NT2/D1 (cell line): ENCODE measurements at regions not wholly inside any gene's neighbourhood (a gene's known extent, or its start where the extent isn't known, plus 50 kb on each side); places are given as distances from the start of the nearest gene placed in this dataset.

ENCODE experiments used
- DNase-seq: peaks from one replicate; pipeline ENCODE4 v3.0.0-alpha.2; 2011; ENCODE audit warnings: low read depth, low spot score
- H3K27me3 ChIP-seq: 2 replicates; pipeline ENCODE4 v1.6.0; 2011; ENCODE audit warnings: mild to moderate bottlenecking; ENCODE audit not compliant: insufficient read length, insufficient read depth
- H3K36me3 ChIP-seq: 2 replicates; pipeline ENCODE4 v1.6.1; 2011; ENCODE audit warnings: mild to moderate bottlenecking, low read length, mixed read lengths; ENCODE audit not compliant: insufficient read depth, insufficient read length
- H3K4me1 ChIP-seq: 2 replicates; pipeline ENCODE4 v1.5.1; 2011; ENCODE audit not compliant: insufficient read depth, insufficient read length
- H3K4me3 ChIP-seq: 2 replicates; pipeline ENCODE4 v1.5.1; 2011; ENCODE audit warnings: low read depth; ENCODE audit not compliant: insufficient read length
- H3K9ac ChIP-seq: 2 replicates; pipeline ENCODE4 v1.6.0; 2011; ENCODE audit warnings: low read depth; ENCODE audit not compliant: insufficient read length
- H3K9me3 ChIP-seq: 2 replicates; pipeline ENCODE4 v1.5.1; 2011; ENCODE audit warnings: mild to moderate bottlenecking, low read length; ENCODE audit not compliant: insufficient read depth
- SUZ12 ChIP-seq: IDR thresholded peaks from 2 replicates; pipeline ENCODE4 v1.6.1; 2011; ENCODE audit not compliant: insufficient read length, insufficient read depth; ENCODE audit errors: extremely low read depth
- YY1 ChIP-seq: IDR thresholded peaks from 2 replicates; pipeline ENCODE4 v1.6.1; 2011; ENCODE audit not compliant: insufficient read length, insufficient read depth
- ZNF274 ChIP-seq: IDR thresholded peaks from 2 replicates; pipeline ENCODE4 v1.6.1; 2011; ENCODE audit warnings: mild to moderate bottlenecking, low read depth, low read length

DNA sequence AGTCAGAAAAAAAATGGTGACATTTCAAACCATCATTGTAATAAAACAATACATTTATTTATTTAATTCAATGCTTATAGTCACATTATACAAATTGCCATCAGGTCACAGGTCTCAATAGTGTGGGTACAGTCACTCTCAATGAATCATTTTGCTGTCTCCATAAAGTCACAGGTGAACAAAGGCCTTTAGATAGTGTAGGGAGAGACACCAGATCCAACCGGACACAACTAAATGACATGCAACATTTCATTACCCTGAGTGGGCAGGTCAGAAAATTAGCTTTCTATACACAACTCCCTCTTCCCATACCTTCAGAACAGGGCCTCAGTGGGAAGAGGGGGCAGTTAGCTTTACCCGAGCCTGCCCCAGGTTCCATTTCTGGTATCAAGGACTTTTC, 63.2 kb downstream of the STYXL2 start:
- Histone ChIP-seq H3K9me3 (peaks cover 6% of the 10 kb centered on the region; the same call in 1 of the 2 replicates), H3K9ac (no peak overlapping the region), H3K4me3 (no peak overlapping the region), H3K4me1 (peaks cover 10% of the 10 kb centered on the region), H3K36me3 (peaks cover 45% of the 10 kb centered on the region), H3K27me3 (no peaks in the 10 kb centered on the region)
- TF ChIP-seq YY1 (no peak), ZNF274 (no peak)
- no peak for DNase-seq

DNA sequence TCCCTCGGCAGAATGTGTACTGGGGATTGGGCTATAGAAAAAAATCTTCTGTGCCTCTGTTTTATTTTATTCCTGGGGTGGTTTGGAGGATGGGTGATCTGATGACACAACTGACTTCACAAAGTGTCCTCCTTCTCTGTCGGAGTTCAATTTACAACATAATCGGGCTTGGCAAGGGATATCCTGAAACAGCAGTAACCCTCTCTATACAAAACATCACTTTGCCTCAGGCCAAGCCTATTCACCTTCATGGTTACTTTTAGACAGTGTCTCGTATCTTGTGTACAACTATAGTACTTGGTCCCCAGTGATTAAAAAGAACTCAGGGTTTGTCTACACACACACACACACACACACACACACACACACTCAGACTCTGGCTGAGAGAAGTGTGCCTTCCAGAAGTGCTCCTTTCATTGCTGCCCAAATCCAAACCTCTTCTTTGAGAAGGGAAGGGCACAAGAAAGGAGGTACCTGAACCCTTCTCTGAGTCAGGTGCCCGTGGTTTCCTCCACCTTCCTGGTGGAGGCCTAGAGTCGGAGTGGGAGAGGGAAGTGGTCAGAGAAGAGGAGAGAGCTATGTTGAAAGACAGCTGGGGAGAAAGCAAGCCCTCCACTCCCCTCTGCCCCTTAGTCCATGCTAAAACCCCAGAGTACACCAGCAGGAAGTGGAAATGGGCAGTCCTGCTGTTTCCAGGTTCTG, 62.4 kb upstream of the POU2F1 start:
- DNase-seq, result no peak
- TF ChIP-seq YY1, result no peak
- no peak for TF ChIP-seq ZNF274
- no peak for TF ChIP-seq SUZ12
- H3K9ac ChIP-seq, result peak overlapping the region; percentile 6
- H3K4me1 ChIP-seq, result peaks cover 14% of the 10 kb centered on the region
- peaks cover 6% of the 10 kb centered on the region; the same call in 1 of the 2 replicates for H3K9me3 ChIP-seq
- H3K27me3 ChIP-seq, result no peaks in the 10 kb centered on the region
- H3K36me3 ChIP-seq, result peaks cover 51% of the 10 kb centered on the region
- no peak overlapping the region for H3K4me3 ChIP-seq

DNA sequence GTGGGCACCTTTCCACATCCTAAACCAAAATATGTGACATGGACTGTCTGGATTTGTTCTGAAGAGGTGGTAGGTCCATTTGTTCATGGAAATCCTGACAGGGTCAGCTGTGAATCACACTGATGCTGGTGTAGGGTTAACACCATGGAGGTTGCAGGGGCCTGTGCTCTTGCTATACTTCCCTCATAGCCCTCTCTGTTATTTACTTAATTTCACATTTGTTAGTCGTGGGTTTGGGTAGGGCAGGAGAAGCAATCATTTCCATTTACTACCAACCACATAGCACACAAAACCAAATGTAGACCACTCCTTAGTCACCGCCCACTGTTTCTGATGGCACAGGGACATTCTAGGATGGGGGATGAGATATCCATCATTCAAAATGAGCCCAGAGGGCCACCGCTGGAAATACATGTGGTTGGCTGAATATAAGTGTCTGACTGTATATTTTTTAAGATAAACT, 61.8 kb upstream of the POU2F1 start:
- Histone ChIP-seq H3K36me3 (peaks cover 48% of the 10 kb centered on the region), H3K4me1 (peaks cover 14% of the 10 kb centered on the region), H3K9me3 (peaks cover 6% of the 10 kb centered on the region; the same call in 1 of the 2 replicates), H3K4me3 (no peak overlapping the region), H3K27me3 (no peaks in the 10 kb centered on the region), H3K9ac (no peak overlapping the region)
- DNase-seq, result no peak
- TF ChIP-seq YY1 (no peak), ZNF274 (no peak), SUZ12 (no peak)

DNA sequence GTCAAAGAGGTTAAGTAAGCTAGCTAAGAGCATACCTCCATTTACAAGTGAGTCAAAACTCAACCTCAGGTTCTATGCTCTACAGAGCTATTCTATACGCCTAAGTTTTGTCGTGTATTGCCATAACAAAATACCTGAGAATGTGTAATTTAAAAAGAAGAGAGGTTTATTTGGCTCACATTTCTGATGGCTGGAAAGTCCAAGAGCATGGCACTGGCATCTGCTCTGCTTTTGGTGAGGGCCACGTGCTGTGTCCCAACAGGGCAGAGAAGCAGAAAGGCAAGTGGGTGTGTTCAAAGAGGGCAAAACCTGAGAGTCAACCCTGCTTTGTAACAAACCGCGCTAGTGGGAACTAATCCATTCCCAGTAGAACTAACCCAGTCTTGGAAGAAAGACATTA, 60.9 kb upstream of the POU2F1 start:
- Histone ChIP-seq H3K27me3 (no peaks in the 10 kb centered on the region), H3K9me3 (peaks cover 6% of the 10 kb centered on the region; the same call in 1 of the 2 replicates), H3K4me3 (no peak overlapping the region), H3K36me3 (peaks cover 39% of the 10 kb centered on the region), H3K9ac (no peak overlapping the region), H3K4me1 (peaks cover 18% of the 10 kb centered on the region)
- TF ChIP-seq YY1 (no peak), ZNF274 (no peak), SUZ12 (no peak)
- no peak for DNase-seq

DNA sequence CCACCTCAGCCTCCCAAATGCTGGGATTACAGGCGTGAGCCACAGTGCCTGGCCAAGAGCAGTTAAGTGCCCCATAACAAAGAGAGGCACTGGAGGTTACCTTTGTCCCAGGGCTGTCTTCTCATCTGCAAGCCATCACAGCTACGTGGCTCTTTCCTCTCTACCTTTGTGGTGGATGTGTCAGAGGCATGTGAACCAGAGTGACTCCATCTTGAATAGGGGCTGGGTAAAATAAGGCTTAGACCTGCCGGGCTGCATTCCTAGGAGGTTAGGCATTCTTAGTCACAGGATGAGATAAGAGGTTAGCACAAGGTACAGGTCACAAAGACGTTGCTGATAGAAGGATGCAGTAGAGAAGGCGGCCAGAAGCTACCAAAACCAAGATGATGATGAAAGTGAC, 59.4 kb upstream of the POU2F1 start:
- Histone ChIP-seq H3K4me1 (peaks cover 18% of the 10 kb centered on the region), H3K27me3 (no peaks in the 10 kb centered on the region)

GRCh38 chr1:167161762-167162161, 58.9 kb upstream of the POU2F1 start:
- Histone ChIP-seq H3K4me1 (peaks cover 19% of the 10 kb centered on the region), H3K9me3 (peaks cover 6% of the 10 kb centered on the region; the same call in 1 of the 2 replicates), H3K9ac (no peak overlapping the region), H3K36me3 (peaks cover 29% of the 10 kb centered on the region), H3K27me3 (no peaks in the 10 kb centered on the region), H3K4me3 (no peak overlapping the region)
- no peak for TF ChIP-seq SUZ12
- no peak for TF ChIP-seq YY1
- TF ChIP-seq ZNF274, result no peak
- DNase-seq, result no peak

More for the DNA sequence above, 59.4 kb upstream of the POU2F1 start:
- Histone ChIP-seq H3K9me3 (peaks cover 6% of the 10 kb centered on the region; the same call in 1 of the 2 replicates), H3K9ac (no peak overlapping the region), H3K36me3 (peaks cover 33% of the 10 kb centered on the region), H3K4me3 (no peak overlapping the region)
- TF ChIP-seq ZNF274 (no peak), YY1 (peak; percentile 11), SUZ12 (no peak)
- no peak for DNase-seq

DNA sequence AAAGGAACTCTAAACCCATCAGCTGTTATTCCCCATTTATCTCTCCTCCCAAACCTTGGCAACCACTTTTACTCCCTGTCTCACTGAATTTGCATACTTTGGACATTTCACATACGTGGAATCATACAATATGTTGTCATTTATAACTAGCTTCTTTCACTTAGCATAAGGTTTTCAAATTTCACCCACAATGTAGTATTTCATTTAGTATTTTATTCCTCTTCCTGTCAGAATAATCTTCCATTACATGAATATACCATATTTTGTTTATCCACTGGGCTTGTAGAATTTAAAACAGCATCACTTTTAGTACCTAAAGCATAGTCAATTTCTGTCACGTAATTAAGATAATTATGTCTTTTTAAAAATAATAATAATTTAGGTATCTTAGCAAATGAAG, 55.5 kb upstream of the POU2F1 start:
- Histone ChIP-seq H3K36me3 (peaks cover 22% of the 10 kb centered on the region), H3K9ac (peak overlapping the region; percentile 4), H3K4me3 (peak overlapping the region; percentile 27), H3K4me1 (peaks cover 16% of the 10 kb centered on the region), H3K9me3 (no peaks in the 10 kb centered on the region), H3K27me3 (no peaks in the 10 kb centered on the region)
- no peak for TF ChIP-seq YY1
- no peak for TF ChIP-seq SUZ12
- no peak for TF ChIP-seq ZNF274
- DNase-seq, result no peak
